Stomach (tissue), 4 donors: ENCODE measurements at regions not wholly inside any gene's neighbourhood (a gene's known extent, or its start where the extent isn't known, plus 50 kb on each side); places are given as distances from the start of the nearest gene placed in this dataset.

ENCODE experiments used
- POLR2A ChIP-seq, 4 donors: fragments of 450-650 bp; IDR thresholded peaks; one replicate each; pipeline ENCODE4 v1.6.1; 2016; ENCODE audit warnings: antibody characterized with exemption in 4 of 4, control low read depth in 2 of 4, mild to moderate bottlenecking in 1 of 4, moderate library complexity in 1 of 4
- POLR2AphosphoS5 ChIP-seq, 3 donors: sonication (generic); formaldehyde crosslinking; IDR thresholded peaks; one replicate each; pipeline ENCODE4 v1.6.1; 2016; ENCODE audit warnings: antibody characterized with exemption in 3 of 3
- TF ChIP-seq, protein P1 (sequence below), 7 experiments: fragments of 450-650 bp in 4 of 7; fragments of 200-600 bp in 3 of 7; sonication (generic) in 3 of 7; IDR thresholded peaks; one replicate each; pipeline ENCODE4 v1.5.1; 2016 to 2019; ENCODE audit warnings: antibody characterized with exemption in 7 of 7, control low read depth in 2 of 7, mild to moderate bottlenecking in 1 of 7

- TF ChIP-seq POLR2A (IDR thresholded peaks at IDR 0.05) (no peak), POLR2AphosphoS5 (IDR thresholded peaks at IDR 0.05) (peak in 1 of 3 donors; percentile 14)
- TF ChIP-seq, protein P1, sequence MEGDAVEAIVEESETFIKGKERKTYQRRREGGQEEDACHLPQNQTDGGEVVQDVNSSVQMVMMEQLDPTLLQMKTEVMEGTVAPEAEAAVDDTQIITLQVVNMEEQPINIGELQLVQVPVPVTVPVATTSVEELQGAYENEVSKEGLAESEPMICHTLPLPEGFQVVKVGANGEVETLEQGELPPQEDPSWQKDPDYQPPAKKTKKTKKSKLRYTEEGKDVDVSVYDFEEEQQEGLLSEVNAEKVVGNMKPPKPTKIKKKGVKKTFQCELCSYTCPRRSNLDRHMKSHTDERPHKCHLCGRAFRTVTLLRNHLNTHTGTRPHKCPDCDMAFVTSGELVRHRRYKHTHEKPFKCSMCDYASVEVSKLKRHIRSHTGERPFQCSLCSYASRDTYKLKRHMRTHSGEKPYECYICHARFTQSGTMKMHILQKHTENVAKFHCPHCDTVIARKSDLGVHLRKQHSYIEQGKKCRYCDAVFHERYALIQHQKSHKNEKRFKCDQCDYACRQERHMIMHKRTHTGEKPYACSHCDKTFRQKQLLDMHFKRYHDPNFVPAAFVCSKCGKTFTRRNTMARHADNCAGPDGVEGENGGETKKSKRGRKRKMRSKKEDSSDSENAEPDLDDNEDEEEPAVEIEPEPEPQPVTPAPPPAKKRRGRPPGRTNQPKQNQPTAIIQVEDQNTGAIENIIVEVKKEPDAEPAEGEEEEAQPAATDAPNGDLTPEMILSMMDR (IDR thresholded peaks at IDR 0.05), result no peak
Measured at GRCh38 chr11:128297091-128297651, 290.2 kb downstream of the ETS1 start.
